ENCODE measurements at regions not wholly inside any gene's neighbourhood (a gene's known extent, or its start where the extent isn't known, plus 50 kb on each side); places are given as distances from the start of the nearest gene placed in this dataset.

DNA sequence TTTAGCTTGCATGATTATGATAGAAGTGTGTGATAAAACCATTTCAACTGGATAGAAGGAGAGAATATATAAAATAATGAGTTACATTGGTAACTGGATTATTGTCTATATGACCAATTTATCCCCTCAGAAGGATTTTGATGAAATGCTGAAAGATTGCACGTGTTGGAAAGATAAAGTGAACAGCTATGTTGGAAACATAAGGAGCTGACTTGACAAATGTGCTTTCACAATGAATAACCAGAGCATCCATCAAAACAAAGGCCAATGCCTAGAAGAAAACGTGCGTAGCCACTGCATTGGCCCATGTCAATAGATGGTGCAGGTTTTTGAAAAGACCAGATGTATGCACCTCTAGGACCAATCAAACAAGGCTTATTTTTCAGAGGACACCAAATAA, 168.8 kb downstream of the TMEM200A start:
- TF ChIP-seq SRF (CRISPR knock-in tag; IDR thresholded peaks at IDR 0.05): no peak
- no peak for TF ChIP-seq HNRNPLL (IDR thresholded peaks at IDR 0.05; ENCODE audit: low read depth, low read length, poor library complexity, severe bottlenecking)
- TF ChIP-seq MXD1 (CRISPR knock-in tag; IDR thresholded peaks at IDR 0.05; ENCODE audit: borderline replicate concordance, poor library complexity, severe bottlenecking): no peak
- TF ChIP-seq, protein P1, sequence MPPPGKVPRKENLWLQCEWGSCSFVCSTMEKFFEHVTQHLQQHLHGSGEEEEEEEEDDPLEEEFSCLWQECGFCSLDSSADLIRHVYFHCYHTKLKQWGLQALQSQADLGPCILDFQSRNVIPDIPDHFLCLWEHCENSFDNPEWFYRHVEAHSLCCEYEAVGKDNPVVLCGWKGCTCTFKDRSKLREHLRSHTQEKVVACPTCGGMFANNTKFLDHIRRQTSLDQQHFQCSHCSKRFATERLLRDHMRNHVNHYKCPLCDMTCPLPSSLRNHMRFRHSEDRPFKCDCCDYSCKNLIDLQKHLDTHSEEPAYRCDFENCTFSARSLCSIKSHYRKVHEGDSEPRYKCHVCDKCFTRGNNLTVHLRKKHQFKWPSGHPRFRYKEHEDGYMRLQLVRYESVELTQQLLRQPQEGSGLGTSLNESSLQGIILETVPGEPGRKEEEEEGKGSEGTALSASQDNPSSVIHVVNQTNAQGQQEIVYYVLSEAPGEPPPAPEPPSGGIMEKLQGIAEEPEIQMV (tag; conservative IDR thresholded peaks at IDR 0.05; ENCODE audit: low read depth): no peak
